Lung (tissue), 11 donors: ENCODE measurements at regions not wholly inside any gene's neighbourhood (a gene's known extent, or its start where the extent isn't known, plus 50 kb on each side); places are given as distances from the start of the nearest gene placed in this dataset.

Experiments
- ATAC-seq: fragments of 200-7000 bp; cut with Tn5 transposase; one replicate; pipeline ENCODE4 v1.9.1; 2020; ENCODE audit warnings: moderate number of reproducible peaks; ENCODE audit not compliant: insufficient read depth, low FRiP score
- DNase-seq, 3 donors: peaks; one replicate each; pipeline ENCODE4 v3.0.0-alpha.2; 2013 to 2017
- H3K27ac ChIP-seq, 2 donors: one replicate each; pipeline ENCODE4 v1.5.1; 2013; ENCODE audit warnings: mild to moderate bottlenecking in 2 of 2, moderate library complexity in 2 of 2, control low read depth in 1 of 2, inconsistent platforms in 1 of 2, low read depth in 1 of 2, low read length in 1 of 2
- H3K27me3 ChIP-seq, 3 donors: one replicate each; pipeline ENCODE4 v1.5.1; 2013; ENCODE audit warnings: low read length in 2 of 3; ENCODE audit not compliant: control insufficient read depth in 3 of 3, insufficient read depth in 3 of 3
- H3K36me3 ChIP-seq, 4 donors: one replicate each; pipeline ENCODE4 v1.5.1; 2013; ENCODE audit warnings: low read length in 4 of 4, mild to moderate bottlenecking in 1 of 4, moderate library complexity in 1 of 4; ENCODE audit not compliant: control insufficient read depth in 4 of 4, insufficient read depth in 4 of 4
- H3K4me1 ChIP-seq, 5 donors: one replicate each; pipeline ENCODE4 v1.5.1; 2013; ENCODE audit warnings: low read length in 5 of 5, mild to moderate bottlenecking in 2 of 5, moderate library complexity in 1 of 5; ENCODE audit not compliant: control insufficient read depth in 5 of 5, insufficient read depth in 5 of 5
- H3K4me3 ChIP-seq: one replicate; pipeline ENCODE4 v1.5.1; 2013; ENCODE audit warnings: mild to moderate bottlenecking, control low read depth, moderate library complexity
- H3K9ac ChIP-seq, 2 donors: one replicate each; pipeline ENCODE4 v1.5.1; 2013; ENCODE audit warnings: low read length in 2 of 2, control low read depth in 1 of 2; ENCODE audit not compliant: insufficient read depth in 1 of 2
- H3K9me3 ChIP-seq, 4 donors: one replicate each; pipeline ENCODE4 v1.5.1; 2013; ENCODE audit warnings: low read length in 3 of 4, mild to moderate bottlenecking in 1 of 4, moderate library complexity in 1 of 4; ENCODE audit not compliant: control insufficient read depth in 4 of 4, insufficient read depth in 3 of 4
- WGBS, 2 donors: extraction: QIAGEN DNeasy Blood & Tissue Kit; methylation state at CpG; one replicate each; pipeline ENCODE4 v1.1.7; 2013; 5-methylcytosine and 5-hydroxymethylcytosine counted together
- TF ChIP-seq, protein P1 (sequence below): IDR thresholded peaks from 2 replicates; pipeline ENCODE4 v1.5.1; 2012; ENCODE audit warnings: mild to moderate bottlenecking; ENCODE audit errors: control extremely low read depth, extremely low read depth
- donor health status: control.
- donor health status: control.
- donor health status: Bipolar disorder and iron deficiency.
- donor health status: healthy.
- donor health status: DM: yes; HTN: yes; CAD: no.

DNA sequence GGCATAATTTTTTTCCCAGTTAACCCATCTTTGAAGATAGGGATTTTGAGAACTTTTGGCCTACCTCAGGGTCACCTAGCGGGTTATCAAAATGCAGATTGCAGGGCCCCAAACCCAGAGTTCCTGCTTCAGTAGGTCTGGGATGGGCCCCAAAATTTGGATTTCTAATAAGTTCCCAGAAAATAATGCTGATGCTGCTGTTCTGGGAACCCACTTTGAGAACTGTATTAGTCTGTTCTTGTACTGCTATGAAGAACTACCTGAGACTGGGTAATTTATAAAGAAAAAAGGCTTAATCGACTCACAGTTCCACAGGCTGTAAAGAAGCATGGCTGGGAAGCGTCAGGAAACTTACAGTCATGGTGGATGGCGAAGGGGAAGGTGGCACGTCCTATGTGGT, 182.2 kb upstream of the DMRT1 start:
- no peak overlapping the region for H3K27ac ChIP-seq
- WGBS, 2 donors, result 85 to 93% methylated on average over 5 of the region's 5 CpGs
- no peak for DNase-seq
- H3K36me3 ChIP-seq, result no peaks in the 10 kb centered on the region
- peaks cover 0 to 30% (median 8%) of the 10 kb centered on the region in 5 donors for H3K4me1 ChIP-seq
- peaks cover 0 to 2% (median 0%) of the 10 kb centered on the region in 4 donors for H3K9me3 ChIP-seq
- H3K27me3 ChIP-seq, result no peaks in the 10 kb centered on the region
- no peak for ATAC-seq
- H3K4me3 ChIP-seq, result no peak overlapping the region
- no peak overlapping the region for H3K9ac ChIP-seq
- TF ChIP-seq, protein P1, sequence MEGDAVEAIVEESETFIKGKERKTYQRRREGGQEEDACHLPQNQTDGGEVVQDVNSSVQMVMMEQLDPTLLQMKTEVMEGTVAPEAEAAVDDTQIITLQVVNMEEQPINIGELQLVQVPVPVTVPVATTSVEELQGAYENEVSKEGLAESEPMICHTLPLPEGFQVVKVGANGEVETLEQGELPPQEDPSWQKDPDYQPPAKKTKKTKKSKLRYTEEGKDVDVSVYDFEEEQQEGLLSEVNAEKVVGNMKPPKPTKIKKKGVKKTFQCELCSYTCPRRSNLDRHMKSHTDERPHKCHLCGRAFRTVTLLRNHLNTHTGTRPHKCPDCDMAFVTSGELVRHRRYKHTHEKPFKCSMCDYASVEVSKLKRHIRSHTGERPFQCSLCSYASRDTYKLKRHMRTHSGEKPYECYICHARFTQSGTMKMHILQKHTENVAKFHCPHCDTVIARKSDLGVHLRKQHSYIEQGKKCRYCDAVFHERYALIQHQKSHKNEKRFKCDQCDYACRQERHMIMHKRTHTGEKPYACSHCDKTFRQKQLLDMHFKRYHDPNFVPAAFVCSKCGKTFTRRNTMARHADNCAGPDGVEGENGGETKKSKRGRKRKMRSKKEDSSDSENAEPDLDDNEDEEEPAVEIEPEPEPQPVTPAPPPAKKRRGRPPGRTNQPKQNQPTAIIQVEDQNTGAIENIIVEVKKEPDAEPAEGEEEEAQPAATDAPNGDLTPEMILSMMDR, result no peak

DNA sequence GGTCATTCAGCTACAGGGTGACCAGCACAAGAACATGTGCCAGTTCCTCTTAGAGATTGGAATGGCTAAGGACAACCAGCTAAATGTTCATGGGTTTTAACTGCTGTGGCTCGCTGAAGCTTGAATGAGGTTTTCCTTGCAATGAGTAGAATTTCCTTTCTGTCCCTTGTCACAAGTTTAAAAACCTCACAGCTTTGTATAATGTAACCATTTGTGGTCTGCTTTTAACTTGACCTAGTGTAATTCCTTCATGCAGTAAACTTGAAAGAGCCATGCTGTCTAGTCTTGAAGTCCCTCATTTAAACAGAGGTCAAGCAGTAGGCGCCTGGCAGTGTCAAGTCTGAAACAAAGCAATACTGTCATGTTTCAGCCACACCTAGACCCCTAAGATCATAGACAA, 181.3 kb upstream of the DMRT1 start:
- WGBS, 2 donors, result 27 to 49% methylated on average over 2 of the region's 2 CpGs
- TF ChIP-seq, protein P1, result no peak
- H3K9me3 ChIP-seq, result peaks cover 0 to 2% (median 0%) of the 10 kb centered on the region in 4 donors
- H3K9ac ChIP-seq, result no peak overlapping the region
- H3K4me3 ChIP-seq, result no peak overlapping the region
- H3K4me1 ChIP-seq, result peaks cover 0 to 27% (median 8%) of the 10 kb centered on the region in 5 donors
- DNase-seq (no peak), ATAC-seq (no peak)
- no peaks in the 10 kb centered on the region for H3K27me3 ChIP-seq
- peak overlapping the region in 1 of 2 donors; percentile 23 for H3K27ac ChIP-seq
- no peaks in the 10 kb centered on the region for H3K36me3 ChIP-seq

DNA sequence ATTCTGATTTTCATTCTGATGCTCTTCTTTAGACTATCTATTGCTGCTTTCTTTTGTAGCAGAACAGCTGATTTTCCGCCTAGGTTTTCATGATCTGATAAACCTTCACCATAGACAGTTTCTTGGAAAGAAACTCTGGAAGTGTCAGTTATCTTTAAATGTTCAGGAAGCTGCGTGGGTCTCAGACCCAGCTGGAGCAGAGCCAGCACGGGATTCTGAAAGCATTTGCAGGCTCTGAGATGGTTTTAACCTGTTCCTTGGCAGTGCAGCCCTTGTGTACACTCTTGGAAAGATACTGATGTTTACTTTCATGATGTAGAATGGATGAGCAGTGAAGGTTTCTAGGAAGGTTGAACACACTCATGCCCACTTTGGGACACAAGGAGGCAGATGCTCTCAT, 178.0 kb upstream of the DMRT1 start:
- ATAC-seq (no peak), DNase-seq (no peak)
- Histone ChIP-seq H3K4me3 (no peak overlapping the region), H3K36me3 (no peaks in the 10 kb centered on the region), H3K9ac (no peak overlapping the region), H3K4me1 (peaks cover 0 to 20% (median 2%) of the 10 kb centered on the region in 5 donors), H3K9me3 (peaks cover 0 to 2% (median under 1%) of the 10 kb centered on the region in 4 donors), H3K27me3 (no peaks in the 10 kb centered on the region), H3K27ac (no peak overlapping the region)
- TF ChIP-seq, protein P1, result no peak
- WGBS, 2 donors, result 11 to 19% methylated on average over 3 of the region's 3 CpGs

DNA sequence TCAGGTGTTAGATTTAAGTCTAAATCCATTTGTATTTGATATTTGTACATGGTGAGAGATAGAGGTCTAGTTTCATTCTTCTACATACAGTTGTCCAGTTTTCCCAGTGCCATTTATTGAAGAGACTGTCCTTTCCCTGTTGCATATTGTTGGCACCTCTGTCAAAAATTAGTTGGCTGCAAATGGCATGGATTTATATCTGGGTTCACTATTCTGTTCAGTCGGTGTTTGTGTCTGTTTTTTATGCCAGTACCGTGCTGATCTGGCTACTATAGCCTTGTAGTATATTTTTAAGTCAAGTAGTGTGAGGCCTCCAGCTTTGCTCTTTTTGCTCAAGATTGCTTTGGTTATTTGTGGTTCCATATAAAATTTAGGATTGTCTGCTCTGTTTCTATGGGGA, 176.2 kb upstream of the DMRT1 start:
- Histone ChIP-seq H3K9me3 (peaks cover 0 to 4% (median under 1%) of the 10 kb centered on the region in 4 donors), H3K36me3 (no peaks in the 10 kb centered on the region), H3K4me1 (peaks cover 0 to 12% (median 2%) of the 10 kb centered on the region in 5 donors), H3K27ac (no peak overlapping the region), H3K27me3 (no peaks in the 10 kb centered on the region), H3K4me3 (no peak overlapping the region), H3K9ac (no peak overlapping the region)
- DNase-seq, result no peak
- no peak for ATAC-seq
- WGBS, 2 donors, result 98 to 99% methylated on average over 2 of the region's 2 CpGs
- TF ChIP-seq, protein P1, result no peak
